Central memory CD8-positive, alpha-beta T cell (primary cell): ENCODE measurements at regions not wholly inside any gene's neighbourhood (a gene's known extent, or its start where the extent isn't known, plus 50 kb on each side); places are given as distances from the start of the nearest gene placed in this dataset.

Source experiments
- ATAC-seq: fragments of 150-1000 bp; cut with Tn5 transposase; replicated peaks from 2 replicates; pipeline ENCODE4 v1.10.0; 2022; ENCODE audit warnings: mild to moderate bottlenecking, moderate FRiP score, moderate number of reproducible peaks; ENCODE audit not compliant: poor library complexity, severe bottlenecking; ENCODE audit errors: extremely low read depth
- DNase-seq, 2 donors: peaks; one replicate each; pipeline ENCODE4 v3.0.0; 2021; ENCODE audit warnings: low spot score in 2 of 2
- H3K27ac Mint-ChIP-seq: one replicate; pipeline ENCODE4 v1.8.0; 2022; ENCODE audit warnings: low read depth, mild to moderate bottlenecking, moderate library complexity, mixed read lengths
- H3K27me3 Mint-ChIP-seq: one replicate; pipeline ENCODE4 v1.8.0; 2022; ENCODE audit warnings: mixed read lengths
- H3K36me3 Mint-ChIP-seq: one replicate; pipeline ENCODE4 v1.8.0; 2022; ENCODE audit warnings: mild to moderate bottlenecking, moderate library complexity, mixed read lengths; ENCODE audit not compliant: insufficient read depth
- H3K4me1 Mint-ChIP-seq: one replicate; pipeline ENCODE4 v1.8.0; 2022; ENCODE audit warnings: mixed read lengths
- H3K4me3 Mint-ChIP-seq: one replicate; pipeline ENCODE4 v1.8.0; 2022; ENCODE audit warnings: mild to moderate bottlenecking, moderate library complexity, mixed read lengths
- H3K9me3 Mint-ChIP-seq: one replicate; pipeline ENCODE4 v1.8.0; 2022; ENCODE audit warnings: mixed read lengths

GRCh38 chr4:43918377-43918776 is 530.2 kb downstream of the KCTD8 start:
- H3K4me1 Mint-ChIP-seq, result no peaks in the 10 kb centered on the region
- H3K4me3 Mint-ChIP-seq, result no peak overlapping the region
- no peaks in the 10 kb centered on the region for H3K27me3 Mint-ChIP-seq
- no peak overlapping the region for H3K27ac Mint-ChIP-seq
- H3K9me3 Mint-ChIP-seq, result peaks cover 12% of the 10 kb centered on the region
- ATAC-seq (no peak), DNase-seq (no peak)
- H3K36me3 Mint-ChIP-seq, result no peaks in the 10 kb centered on the region

GRCh38 chr4:43932448-43932847 is 516.2 kb downstream of the KCTD8 start:
- Mint-ChIP-seq H3K9me3 (peaks cover 23% of the 10 kb centered on the region), H3K27me3 (no peaks in the 10 kb centered on the region), H3K4me3 (no peak overlapping the region), H3K4me1 (no peaks in the 10 kb centered on the region), H3K36me3 (no peaks in the 10 kb centered on the region), H3K27ac (no peak overlapping the region)
- ATAC-seq, result no peak
- DNase-seq, result no peak

- Mint-ChIP-seq H3K27ac (no peak overlapping the region), H3K27me3 (no peaks in the 10 kb centered on the region), H3K4me3 (no peak overlapping the region), H3K9me3 (peaks cover 7% of the 10 kb centered on the region), H3K4me1 (no peaks in the 10 kb centered on the region), H3K36me3 (no peaks in the 10 kb centered on the region)
- ATAC-seq (no peak), DNase-seq (no peak)
Measured at GRCh38 chr4:43943998-43944397, 504.6 kb downstream of the KCTD8 start.

- DNase-seq (no peak), ATAC-seq (no peak)
- Mint-ChIP-seq H3K36me3 (no peaks in the 10 kb centered on the region), H3K27ac (no peak overlapping the region), H3K27me3 (no peaks in the 10 kb centered on the region), H3K4me1 (no peaks in the 10 kb centered on the region), H3K9me3 (peaks cover 9% of the 10 kb centered on the region), H3K4me3 (no peak overlapping the region)
Measured at GRCh38 chr4:43959976-43960375, 488.6 kb downstream of the KCTD8 start.

- H3K27me3 Mint-ChIP-seq, result no peaks in the 10 kb centered on the region
- DNase-seq (no peak), ATAC-seq (no peak)
- H3K4me3 Mint-ChIP-seq, result no peak overlapping the region
- no peaks in the 10 kb centered on the region for H3K36me3 Mint-ChIP-seq
- H3K27ac Mint-ChIP-seq, result no peak overlapping the region
- no peaks in the 10 kb centered on the region for H3K9me3 Mint-ChIP-seq
- H3K4me1 Mint-ChIP-seq, result no peaks in the 10 kb centered on the region
Measured at GRCh38 chr4:43968011-43968410, 480.6 kb downstream of the KCTD8 start.

GRCh38 chr4:43983610-43984009 is 465.0 kb downstream of the KCTD8 start:
- Mint-ChIP-seq H3K27ac (no peak overlapping the region), H3K36me3 (peaks cover 1% of the 10 kb centered on the region), H3K4me3 (no peak overlapping the region), H3K27me3 (no peaks in the 10 kb centered on the region), H3K9me3 (peaks cover 18% of the 10 kb centered on the region), H3K4me1 (no peaks in the 10 kb centered on the region)
- ATAC-seq (no peak), DNase-seq (no peak)

GRCh38 chr4:43987331-43987944 is 461.2 kb downstream of the KCTD8 start:
- Mint-ChIP-seq H3K27me3 (no peaks in the 10 kb centered on the region), H3K4me3 (no peak overlapping the region), H3K27ac (no peak overlapping the region), H3K9me3 (peaks cover 21% of the 10 kb centered on the region), H3K4me1 (no peaks in the 10 kb centered on the region), H3K36me3 (no peaks in the 10 kb centered on the region)
- ATAC-seq (no peak), DNase-seq (no peak)

GRCh38 chr4:43990551-43990950 is 458.1 kb downstream of the KCTD8 start:
- Mint-ChIP-seq H3K27ac (no peak overlapping the region), H3K27me3 (no peaks in the 10 kb centered on the region), H3K9me3 (peaks cover 14% of the 10 kb centered on the region), H3K4me3 (no peak overlapping the region), H3K36me3 (no peaks in the 10 kb centered on the region), H3K4me1 (no peaks in the 10 kb centered on the region)
- ATAC-seq (no peak), DNase-seq (no peak)

GRCh38 chr4:43990963-43991362 is 457.6 kb downstream of the KCTD8 start:
- H3K36me3 Mint-ChIP-seq, result no peaks in the 10 kb centered on the region
- no peaks in the 10 kb centered on the region for H3K27me3 Mint-ChIP-seq
- H3K9me3 Mint-ChIP-seq, result peaks cover 14% of the 10 kb centered on the region
- H3K4me3 Mint-ChIP-seq, result no peak overlapping the region
- H3K27ac Mint-ChIP-seq, result no peak overlapping the region
- no peaks in the 10 kb centered on the region for H3K4me1 Mint-ChIP-seq
- ATAC-seq, result no peak
- DNase-seq, result no peak

GRCh38 chr4:43992552-43992951 is 456.1 kb downstream of the KCTD8 start:
- no peaks in the 10 kb centered on the region for H3K4me1 Mint-ChIP-seq
- no peak overlapping the region for H3K27ac Mint-ChIP-seq
- no peak overlapping the region for H3K4me3 Mint-ChIP-seq
- no peaks in the 10 kb centered on the region for H3K36me3 Mint-ChIP-seq
- no peak for ATAC-seq
- peaks cover 14% of the 10 kb centered on the region for H3K9me3 Mint-ChIP-seq
- H3K27me3 Mint-ChIP-seq, result no peaks in the 10 kb centered on the region
- no peak for DNase-seq

GRCh38 chr4:43993196-43993902 is 455.3 kb downstream of the KCTD8 start:
- ATAC-seq, result no peak
- H3K36me3 Mint-ChIP-seq, result no peaks in the 10 kb centered on the region
- no peaks in the 10 kb centered on the region for H3K4me1 Mint-ChIP-seq
- DNase-seq, result no peak
- H3K27me3 Mint-ChIP-seq, result no peaks in the 10 kb centered on the region
- no peak overlapping the region for H3K27ac Mint-ChIP-seq
- peaks cover 14% of the 10 kb centered on the region for H3K9me3 Mint-ChIP-seq
- no peak overlapping the region for H3K4me3 Mint-ChIP-seq

- peaks cover 5% of the 10 kb centered on the region for H3K9me3 Mint-ChIP-seq
- H3K4me1 Mint-ChIP-seq, result no peaks in the 10 kb centered on the region
Measured at GRCh38 chr4:43999669-44000068, 448.9 kb downstream of the KCTD8 start.

GRCh38 chr4:44002368-44002767 is 446.2 kb downstream of the KCTD8 start:
- ATAC-seq (no peak), DNase-seq (no peak)
- H3K9me3 Mint-ChIP-seq, result peaks cover 5% of the 10 kb centered on the region
- no peak overlapping the region for H3K4me3 Mint-ChIP-seq
- H3K36me3 Mint-ChIP-seq, result no peaks in the 10 kb centered on the region
- no peak overlapping the region for H3K27ac Mint-ChIP-seq
- H3K4me1 Mint-ChIP-seq, result no peaks in the 10 kb centered on the region
- H3K27me3 Mint-ChIP-seq, result no peaks in the 10 kb centered on the region

More at GRCh38 chr4:43999669-44000068, 448.9 kb downstream of the KCTD8 start:
- DNase-seq (no peak), ATAC-seq (no peak)
- H3K27ac Mint-ChIP-seq, result no peak overlapping the region
- H3K4me3 Mint-ChIP-seq, result no peak overlapping the region
- H3K27me3 Mint-ChIP-seq, result no peaks in the 10 kb centered on the region
- H3K36me3 Mint-ChIP-seq, result no peaks in the 10 kb centered on the region
